Caco-2 (cell line): ENCODE measurements at regions not wholly inside any gene's neighbourhood (a gene's known extent, or its start where the extent isn't known, plus 50 kb on each side); places are given as distances from the start of the nearest gene placed in this dataset.

Source experiments
- BruUV-seq: library from RNA; stranded (reverse); fragments of 400-500 nt; replicated peaks from 2 replicates; lab custom pipeline; 2021; lab: Mats Ljungman, UMichigan
- CTCF ChIA-PET: fragments of 300-600 bp; sonication (Branson Sonifier 250); formaldehyde crosslinking; loops from one replicate; lab custom pipeline; 2022; ENCODE audit warnings: antibody characterized with exemption; lab: Charles Lee
- POLR2A ChIA-PET: fragments of 300-600 bp; sonication (Branson Sonifier 250); formaldehyde crosslinking; loops from one replicate; lab custom pipeline; 2022; ENCODE audit warnings: antibody characterized with exemption; lab: Charles Lee
- DNase-seq, 2 experiments: peaks; one replicate each; pipeline versions ENCODE4 v3.0.0 to v3.0.0-alpha.2; 2020 to 2022
- H3K27me3 ChIP-seq: replicated peaks from 2 replicates; pipeline ENCODE4 v1.6.0; 2011; ENCODE audit warnings: low read length; ENCODE audit not compliant: control insufficient read depth, insufficient read depth
- H3K36me3 ChIP-seq: 2 replicates; pipeline ENCODE4 v1.5.1; 2011; ENCODE audit warnings: low read length; ENCODE audit not compliant: control insufficient read depth, insufficient read depth
- H3K4me1 ChIP-seq: fragments of 250-450 bp; sonication (Bioruptor Pico); 2 replicates; pipeline ENCODE4 v1.5.1; 2020; ENCODE audit warnings: mild to moderate bottlenecking
- H3K4me3 ChIP-seq: 2 replicates; pipeline ENCODE4 v1.5.1; 2011; ENCODE audit warnings: low read depth, mild to moderate bottlenecking, control low read depth, low read length
- H3K9me3 ChIP-seq: fragments of 250-450 bp; sonication (Bioruptor Pico); 2 replicates; pipeline ENCODE4 v1.5.1; 2020; ENCODE audit warnings: mild to moderate bottlenecking, moderate library complexity
- H3K27ac Mint-ChIP-seq: one replicate; pipeline ENCODE4 v1.8.0; 2022; ENCODE audit warnings: mixed read lengths; ENCODE audit not compliant: unreplicated experiment
- H3K27me3 Mint-ChIP-seq: one replicate; pipeline ENCODE4 v1.8.0; 2022; ENCODE audit warnings: mixed read lengths; ENCODE audit not compliant: insufficient read depth, unreplicated experiment
- H3K36me3 Mint-ChIP-seq: one replicate; pipeline ENCODE4 v1.8.0; 2022; ENCODE audit warnings: mild to moderate bottlenecking, mixed read lengths; ENCODE audit not compliant: insufficient read depth, unreplicated experiment
- H3K4me1 Mint-ChIP-seq: one replicate; pipeline ENCODE4 v1.8.0; 2022; ENCODE audit warnings: low read depth, mixed read lengths; ENCODE audit not compliant: unreplicated experiment
- H3K4me3 Mint-ChIP-seq: one replicate; pipeline ENCODE4 v1.8.0; 2022; ENCODE audit warnings: mild to moderate bottlenecking, moderate library complexity, mixed read lengths; ENCODE audit not compliant: unreplicated experiment
- H3K9me3 Mint-ChIP-seq: one replicate; pipeline ENCODE4 v1.8.0; 2022; ENCODE audit warnings: mixed read lengths; ENCODE audit not compliant: unreplicated experiment
- CTCF ChIP-seq, 2 experiments: fragments of 200-600 bp in 1 of 2; IDR thresholded peaks; 1 replicate in 1 of 2; 2 replicates in 1 of 2; pipeline versions ENCODE4 v1.5.1 to v1.8.0; 2011 to 2022; ENCODE audit warnings: antibody characterized with exemption in 1 of 2, control low read depth in 1 of 2, inconsistent platforms in 1 of 2, low read depth in 1 of 2, low read length in 1 of 2, mild to moderate bottlenecking in 1 of 2, moderate library complexity in 1 of 2; ENCODE audit not compliant: insufficient read depth in 1 of 2, severe bottlenecking in 1 of 2, unreplicated experiment in 1 of 2
- intact Hi-C: fragments of 100-400 bp; cut with micrococcal nuclease; formaldehyde crosslinking; loops from one replicate; pipeline ENCODE4 v1.10.0; 2022; ENCODE audit not compliant: unreplicated experiment

DNA sequence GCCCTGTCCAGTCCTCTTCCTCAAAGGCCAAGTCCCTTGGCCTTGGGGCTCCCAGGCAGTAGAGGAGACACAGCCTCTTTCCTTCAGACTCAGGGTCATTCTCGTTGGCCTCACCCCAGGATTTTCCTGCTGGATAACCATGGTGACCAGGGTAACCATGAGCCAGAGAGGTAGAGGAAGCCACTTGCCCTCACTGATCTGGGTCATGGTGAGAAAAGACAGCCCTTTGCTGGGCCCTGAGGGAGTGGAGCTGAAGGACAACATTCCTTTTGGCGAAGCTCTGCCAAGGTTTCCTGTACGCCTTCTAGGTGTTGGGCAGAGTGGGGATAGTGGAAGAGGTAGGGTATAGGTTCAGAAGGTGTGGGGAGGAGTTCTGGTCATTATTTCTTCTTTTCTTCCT, 53.1 kb upstream of the WNT4 start:
- Mint-ChIP-seq H3K9me3 (no peaks in the 10 kb centered on the region), H3K4me1 (no peaks in the 10 kb centered on the region), H3K27ac (no peak overlapping the region), H3K27me3 (peaks cover 3% of the 10 kb centered on the region), H3K4me3 (no peak overlapping the region), H3K36me3 (no peaks in the 10 kb centered on the region)
- ChIA-PET POLR2A (no interaction called here), CTCF (no interaction called here)
- H3K9me3 ChIP-seq = no peaks in the 10 kb centered on the region
- no peaks in the 10 kb centered on the region for H3K36me3 ChIP-seq
- intact Hi-C loops = no loop called here
- H3K4me1 ChIP-seq = no peaks in the 10 kb centered on the region
- H3K27me3 ChIP-seq = no peaks in the 10 kb centered on the region
- no TSS peak for BruUV-seq
- peak in 1 of 2 experiments; percentile 9 for DNase-seq
- no peak overlapping the region for H3K4me3 ChIP-seq
- TF ChIP-seq CTCF (IDR thresholded peaks at IDR 0.05; ENCODE audit: insufficient read depth in 1 of 2, low read depth in 1 of 2, low read length in 1 of 2, severe bottlenecking in 1 of 2, unreplicated experiment in 1 of 2) = no peak

- no peak for DNase-seq
- ChIA-PET CTCF (no interaction called here), POLR2A (no interaction called here)
- Mint-ChIP-seq H3K27me3 (peaks cover 3% of the 10 kb centered on the region), H3K9me3 (no peaks in the 10 kb centered on the region), H3K36me3 (no peaks in the 10 kb centered on the region), H3K27ac (no peak overlapping the region), H3K4me3 (no peak overlapping the region), H3K4me1 (no peaks in the 10 kb centered on the region)
- intact Hi-C loops = no loop called here
- Histone ChIP-seq H3K4me1 (no peaks in the 10 kb centered on the region), H3K36me3 (no peaks in the 10 kb centered on the region), H3K27me3 (no peaks in the 10 kb centered on the region), H3K4me3 (no peak overlapping the region), H3K9me3 (no peaks in the 10 kb centered on the region)
- no peak for TF ChIP-seq CTCF (IDR thresholded peaks at IDR 0.05; ENCODE audit: insufficient read depth in 1 of 2, low read depth in 1 of 2, low read length in 1 of 2, severe bottlenecking in 1 of 2, unreplicated experiment in 1 of 2)
- no TSS peak for BruUV-seq
These were observed 53.7 kb upstream of the WNT4 start for GRCh38 chr1:22196641-22197040.

DNA sequence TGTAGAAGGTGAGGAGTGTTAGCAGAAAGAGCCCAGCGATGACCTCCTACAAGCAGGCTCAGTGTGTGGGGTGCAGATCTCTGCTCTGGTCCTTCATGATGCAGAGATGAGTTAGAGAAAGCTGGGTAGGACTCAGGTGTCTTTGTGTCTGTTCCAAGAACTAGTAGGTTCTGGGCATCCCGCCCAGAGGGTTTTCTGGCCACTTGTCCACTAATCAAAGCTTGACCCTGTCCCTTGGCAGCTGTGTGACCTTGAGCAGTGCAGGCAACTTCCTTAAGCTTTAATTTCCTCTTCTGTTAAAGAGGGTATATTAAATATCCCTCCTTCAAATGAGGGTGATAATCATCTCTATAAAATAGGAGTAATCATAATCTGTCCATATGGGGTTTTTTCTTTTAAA, 54.7 kb upstream of the WNT4 start:
- intact Hi-C loops = no loop called here
- H3K36me3 Mint-ChIP-seq = no peaks in the 10 kb centered on the region
- H3K4me3 ChIP-seq = no peak overlapping the region
- peaks cover 5% of the 10 kb centered on the region for H3K27me3 Mint-ChIP-seq
- H3K9me3 ChIP-seq = no peaks in the 10 kb centered on the region
- ChIA-PET POLR2A (no interaction called here), CTCF (no interaction called here)
- H3K4me1 Mint-ChIP-seq = no peaks in the 10 kb centered on the region
- peak in 1 of 2 experiments; percentile 22 for DNase-seq
- H3K36me3 ChIP-seq = no peaks in the 10 kb centered on the region
- BruUV-seq = no TSS peak
- no peak overlapping the region for H3K4me3 Mint-ChIP-seq
- H3K27ac Mint-ChIP-seq = no peak overlapping the region
- no peaks in the 10 kb centered on the region for H3K27me3 ChIP-seq
- TF ChIP-seq CTCF (IDR thresholded peaks at IDR 0.05; ENCODE audit: insufficient read depth in 1 of 2, low read depth in 1 of 2, low read length in 1 of 2, severe bottlenecking in 1 of 2, unreplicated experiment in 1 of 2) = no peak
- no peaks in the 10 kb centered on the region for H3K9me3 Mint-ChIP-seq
- H3K4me1 ChIP-seq = no peaks in the 10 kb centered on the region
